HL-60/S4 treated with retinoic acid at 250 ng/mL for 4 days and 3 days (cell line): ENCODE measurements at regions not wholly inside any gene's neighbourhood (a gene's known extent, or its start where the extent isn't known, plus 50 kb on each side); places are given as distances from the start of the nearest gene placed in this dataset.

Experiments used
- in situ Hi-C: fragments of 300-500 bp; cut with MboI; formaldehyde crosslinking; loops from 2 replicates; pipeline ENCODE4 v1.7.0; 2022; ENCODE audit warnings: low sequenced_read_pairs

GRCh38 chr2:157938556-157938955, 62.4 kb upstream of the ACVR1 start:
- in situ Hi-C loops = no loop called here

GRCh38 chr2:157936406-157936805, 60.3 kb upstream of the ACVR1 start:
- in situ Hi-C loops = no loop called here

- in situ Hi-C loops = no loop called here
Measured at GRCh38 chr2:157935378-157935906, 59.3 kb upstream of the ACVR1 start.

GRCh38 chr2:157934684-157935377, 58.7 kb upstream of the ACVR1 start:
- in situ Hi-C loops = no loop called here

GRCh38 chr2:157933160-157933920, 57.2 kb upstream of the ACVR1 start:
- in situ Hi-C loops = no loop called here

GRCh38 chr2:157932480-157933159, 56.5 kb upstream of the ACVR1 start:
- in situ Hi-C loops = no loop called here

- in situ Hi-C loops = no loop called here
Measured at GRCh38 chr2:157931542-157931941, 55.4 kb upstream of the ACVR1 start.

- in situ Hi-C loops = no loop called here
Measured at GRCh38 chr2:157930728-157931127, 54.6 kb upstream of the ACVR1 start.

GRCh38 chr2:157929871-157930667, 53.9 kb upstream of the ACVR1 start:
- in situ Hi-C loops = no loop called here

- in situ Hi-C loops = no loop called here
Measured at GRCh38 chr2:157928372-157928771, 52.2 kb upstream of the ACVR1 start.

- in situ Hi-C loops = no loop called here
Measured at GRCh38 chr2:157927155-157927554, 51.0 kb upstream of the ACVR1 start.
